Fibroblast of lung (primary cell): ENCODE measurements at regions not wholly inside any gene's neighbourhood (a gene's known extent, or its start where the extent isn't known, plus 50 kb on each side); places are given as distances from the start of the nearest gene placed in this dataset.

Experiments
- DNase-seq, 2 donors: peaks; one replicate each; pipeline versions ENCODE4 v3.0.0 to v3.0.0-alpha.2; 2010; ENCODE audit warnings: low read depth in 2 of 2
- H2AFZ ChIP-seq: 2 replicates; pipeline ENCODE4 v1.5.1; 2012; ENCODE audit warnings: low read length, control low read depth, inconsistent platforms
- H3K27ac ChIP-seq: 2 replicates; pipeline ENCODE4 v1.5.1; 2011; ENCODE audit warnings: low read length, control low read depth; ENCODE audit not compliant: insufficient read depth
- H3K27me3 ChIP-seq: 2 replicates; pipeline ENCODE4 v1.5.1; 2011; ENCODE audit warnings: mild to moderate bottlenecking, low read length; ENCODE audit not compliant: control insufficient read depth, insufficient read depth
- H3K36me3 ChIP-seq: 2 replicates; pipeline ENCODE4 v1.5.1; 2011; ENCODE audit warnings: low read length; ENCODE audit not compliant: control insufficient read depth, insufficient read depth
- H3K4me1 ChIP-seq: 2 replicates; pipeline ENCODE4 v1.5.1; 2011; ENCODE audit warnings: low read length; ENCODE audit not compliant: control insufficient read depth, insufficient read depth; ENCODE audit errors: extremely low read depth
- H3K4me2 ChIP-seq: 2 replicates; pipeline ENCODE4 v1.5.1; 2011; ENCODE audit warnings: low read length, control low read depth; ENCODE audit not compliant: insufficient read depth; ENCODE audit errors: extremely low read depth
- H3K4me3 ChIP-seq, 4 experiments: fragments of 200-600 bp in 1 of 4; sonication (generic) in 1 of 4; replicated peaks in 1 of 4; 2 replicates each; pipeline ENCODE4 v1.5.1; 2011 to 2016; ENCODE audit warnings: low read length in 4 of 4, low read depth in 3 of 4, mild to moderate bottlenecking in 3 of 4, control low read depth in 2 of 4, inconsistent platforms in 1 of 4, mixed read lengths in 1 of 4; ENCODE audit not compliant: insufficient read depth in 1 of 4; ENCODE audit errors: control extremely low read depth in 1 of 4
- H3K79me2 ChIP-seq: 2 replicates; pipeline ENCODE4 v1.5.1; 2012; ENCODE audit warnings: mild to moderate bottlenecking, low read length, inconsistent platforms; ENCODE audit not compliant: control insufficient read depth, insufficient read depth
- H3K9ac ChIP-seq: 2 replicates; pipeline ENCODE4 v1.5.1; 2011; ENCODE audit warnings: mild to moderate bottlenecking, low read length, control low read depth; ENCODE audit not compliant: insufficient read depth
- H3K9me3 ChIP-seq: 2 replicates; pipeline ENCODE4 v1.5.1; 2012; ENCODE audit warnings: low read depth, low read length; ENCODE audit not compliant: control insufficient read depth, insufficient read depth
- H4K20me1 ChIP-seq: 2 replicates; pipeline ENCODE4 v1.5.1; 2011; ENCODE audit warnings: low read length; ENCODE audit not compliant: control insufficient read depth, insufficient read depth; ENCODE audit errors: extremely low read depth
- EZH2 ChIP-seq: IDR thresholded peaks from 2 replicates; pipeline ENCODE4 v1.5.1; 2012; ENCODE audit warnings: low read length, control low read depth, mild to moderate bottlenecking; ENCODE audit errors: missing control alignments
- TF ChIP-seq, protein P1 (sequence below), 2 donors: IDR thresholded peaks in 1 of 2; conservative IDR thresholded peaks in 1 of 2; 1 replicate in 1 of 2; 2 replicates in 1 of 2; pipeline ENCODE4 v1.5.1; 2011 to 2012; ENCODE audit warnings: low read length in 2 of 2, control low read depth in 1 of 2, inconsistent platforms in 1 of 2, low read depth in 1 of 2, mild to moderate bottlenecking in 1 of 2

DNA sequence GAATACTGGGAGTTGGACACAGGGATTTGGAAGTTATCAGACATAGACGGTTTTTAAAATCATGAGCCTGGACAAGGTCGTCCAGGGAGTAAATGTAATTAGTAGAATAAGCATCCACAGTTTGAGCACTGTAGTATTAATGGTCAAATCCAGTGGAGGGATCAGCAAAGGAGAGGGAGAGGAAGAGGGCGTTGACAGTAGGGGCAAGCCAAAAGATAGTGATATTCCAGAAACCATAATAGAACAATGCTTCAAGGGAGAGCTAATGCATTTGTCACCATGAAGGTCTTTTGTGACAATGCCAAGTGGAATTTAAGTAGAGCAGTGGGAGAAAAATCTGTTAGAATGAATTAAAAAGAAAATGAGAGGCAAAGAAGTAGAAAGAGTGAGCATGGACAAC lies 68.9 kb upstream of the SLC5A12 start:
- no peak overlapping the region for H3K4me3 ChIP-seq
- no peak for DNase-seq
- H3K4me1 ChIP-seq = no peaks in the 10 kb centered on the region
- no peaks in the 10 kb centered on the region for H3K79me2 ChIP-seq
- H3K36me3 ChIP-seq = no peaks in the 10 kb centered on the region
- TF ChIP-seq EZH2 = no peak
- TF ChIP-seq, protein P1, sequence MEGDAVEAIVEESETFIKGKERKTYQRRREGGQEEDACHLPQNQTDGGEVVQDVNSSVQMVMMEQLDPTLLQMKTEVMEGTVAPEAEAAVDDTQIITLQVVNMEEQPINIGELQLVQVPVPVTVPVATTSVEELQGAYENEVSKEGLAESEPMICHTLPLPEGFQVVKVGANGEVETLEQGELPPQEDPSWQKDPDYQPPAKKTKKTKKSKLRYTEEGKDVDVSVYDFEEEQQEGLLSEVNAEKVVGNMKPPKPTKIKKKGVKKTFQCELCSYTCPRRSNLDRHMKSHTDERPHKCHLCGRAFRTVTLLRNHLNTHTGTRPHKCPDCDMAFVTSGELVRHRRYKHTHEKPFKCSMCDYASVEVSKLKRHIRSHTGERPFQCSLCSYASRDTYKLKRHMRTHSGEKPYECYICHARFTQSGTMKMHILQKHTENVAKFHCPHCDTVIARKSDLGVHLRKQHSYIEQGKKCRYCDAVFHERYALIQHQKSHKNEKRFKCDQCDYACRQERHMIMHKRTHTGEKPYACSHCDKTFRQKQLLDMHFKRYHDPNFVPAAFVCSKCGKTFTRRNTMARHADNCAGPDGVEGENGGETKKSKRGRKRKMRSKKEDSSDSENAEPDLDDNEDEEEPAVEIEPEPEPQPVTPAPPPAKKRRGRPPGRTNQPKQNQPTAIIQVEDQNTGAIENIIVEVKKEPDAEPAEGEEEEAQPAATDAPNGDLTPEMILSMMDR (conservative IDR thresholded peaks at IDR 0.05 in 1 of 2, IDR thresholded peaks at IDR 0.05 in 1 of 2; ENCODE audit: low read depth in 1 of 2, low read length in 2 of 2) = no peak
- H2AFZ ChIP-seq = no peak overlapping the region
- no peaks in the 10 kb centered on the region for H3K9me3 ChIP-seq
- no peak overlapping the region for H3K9ac ChIP-seq
- no peaks in the 10 kb centered on the region for H4K20me1 ChIP-seq
- H3K27ac ChIP-seq = no peak overlapping the region
- no peaks in the 10 kb centered on the region for H3K27me3 ChIP-seq
- H3K4me2 ChIP-seq = no peak overlapping the region

DNA sequence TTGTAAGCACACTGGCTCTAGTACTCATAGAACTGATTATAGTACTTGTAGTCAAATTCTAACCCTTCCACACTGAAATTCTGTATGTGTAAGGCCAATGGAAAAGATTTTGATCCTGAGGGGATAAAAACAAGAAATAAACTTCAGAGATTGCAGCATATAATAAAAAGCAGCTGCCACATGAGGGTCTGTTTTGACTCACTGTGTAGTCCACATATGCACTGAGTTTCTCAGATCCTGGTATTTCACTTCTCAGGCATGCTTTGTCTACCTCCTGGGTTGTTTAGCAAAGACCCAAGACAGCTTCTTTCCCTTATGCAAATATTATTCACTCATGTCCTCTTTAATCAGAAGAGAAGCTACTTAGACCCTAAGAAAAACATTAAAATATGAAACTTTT lies 71.1 kb upstream of the SLC5A12 start:
- no peak for TF ChIP-seq EZH2
- TF ChIP-seq, protein P1 (conservative IDR thresholded peaks at IDR 0.05 in 1 of 2, IDR thresholded peaks at IDR 0.05 in 1 of 2; ENCODE audit: low read depth in 1 of 2, low read length in 2 of 2) = no peak
- no peak overlapping the region for H3K9ac ChIP-seq
- no peak overlapping the region for H2AFZ ChIP-seq
- no peaks in the 10 kb centered on the region for H3K79me2 ChIP-seq
- no peak for DNase-seq
- no peaks in the 10 kb centered on the region for H3K36me3 ChIP-seq
- no peak overlapping the region for H3K4me3 ChIP-seq
- H4K20me1 ChIP-seq = no peaks in the 10 kb centered on the region
- no peaks in the 10 kb centered on the region for H3K27me3 ChIP-seq
- no peaks in the 10 kb centered on the region for H3K4me1 ChIP-seq
- no peak overlapping the region for H3K4me2 ChIP-seq
- no peak overlapping the region for H3K27ac ChIP-seq
- no peaks in the 10 kb centered on the region for H3K9me3 ChIP-seq

DNA sequence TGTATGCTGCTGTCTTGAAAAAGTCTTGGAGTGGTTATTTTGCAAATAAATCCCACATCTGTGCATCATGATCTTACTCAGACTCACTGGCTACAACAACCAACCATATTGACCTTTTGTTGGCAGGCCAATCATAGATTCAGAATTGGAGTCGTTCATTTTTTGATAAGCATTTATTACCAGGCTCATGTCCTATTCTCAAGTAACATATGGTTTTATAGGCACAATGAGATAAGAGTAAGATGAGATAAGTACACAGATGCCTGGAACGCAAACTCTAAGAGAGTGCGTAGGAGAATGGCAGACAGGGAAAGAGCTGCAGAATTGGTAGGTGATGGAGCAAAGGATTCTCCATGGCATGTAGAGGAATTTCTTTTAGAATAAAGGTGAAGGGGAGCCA lies 71.6 kb upstream of the SLC5A12 start:
- H3K9ac ChIP-seq = no peak overlapping the region
- H3K4me3 ChIP-seq = no peak overlapping the region
- H3K4me1 ChIP-seq = no peaks in the 10 kb centered on the region
- no peak overlapping the region for H3K4me2 ChIP-seq
- H2AFZ ChIP-seq = no peak overlapping the region
- H4K20me1 ChIP-seq = no peaks in the 10 kb centered on the region
- DNase-seq = no peak
- TF ChIP-seq, protein P1 (conservative IDR thresholded peaks at IDR 0.05 in 1 of 2, IDR thresholded peaks at IDR 0.05 in 1 of 2; ENCODE audit: low read depth in 1 of 2, low read length in 2 of 2) = no peak
- TF ChIP-seq EZH2 = no peak
- H3K27me3 ChIP-seq = no peaks in the 10 kb centered on the region
- H3K9me3 ChIP-seq = no peaks in the 10 kb centered on the region
- H3K27ac ChIP-seq = no peak overlapping the region
- H3K36me3 ChIP-seq = no peaks in the 10 kb centered on the region
- H3K79me2 ChIP-seq = no peaks in the 10 kb centered on the region
